ENCODE measurements at regions not wholly inside any gene's neighbourhood (a gene's known extent, or its start where the extent isn't known, plus 50 kb on each side); places are given as distances from the start of the nearest gene placed in this dataset.

DNA sequence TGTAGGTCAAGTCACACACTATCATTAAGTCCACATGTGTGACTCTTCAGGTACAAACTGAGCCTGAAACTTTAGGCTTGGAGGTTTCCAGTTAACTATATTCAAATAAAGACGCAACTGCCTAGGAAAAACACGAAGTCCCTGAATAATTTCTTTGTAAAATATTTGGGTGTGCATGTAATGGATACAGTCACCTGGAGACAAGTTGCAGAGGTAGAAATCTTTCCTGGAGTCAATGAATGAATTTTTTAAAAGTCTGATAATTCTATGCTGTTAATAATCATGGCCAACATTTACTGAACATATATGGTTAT, 132.7 kb downstream of the MTX3 start (continued):
- TF ChIP-seq, protein P1, sequence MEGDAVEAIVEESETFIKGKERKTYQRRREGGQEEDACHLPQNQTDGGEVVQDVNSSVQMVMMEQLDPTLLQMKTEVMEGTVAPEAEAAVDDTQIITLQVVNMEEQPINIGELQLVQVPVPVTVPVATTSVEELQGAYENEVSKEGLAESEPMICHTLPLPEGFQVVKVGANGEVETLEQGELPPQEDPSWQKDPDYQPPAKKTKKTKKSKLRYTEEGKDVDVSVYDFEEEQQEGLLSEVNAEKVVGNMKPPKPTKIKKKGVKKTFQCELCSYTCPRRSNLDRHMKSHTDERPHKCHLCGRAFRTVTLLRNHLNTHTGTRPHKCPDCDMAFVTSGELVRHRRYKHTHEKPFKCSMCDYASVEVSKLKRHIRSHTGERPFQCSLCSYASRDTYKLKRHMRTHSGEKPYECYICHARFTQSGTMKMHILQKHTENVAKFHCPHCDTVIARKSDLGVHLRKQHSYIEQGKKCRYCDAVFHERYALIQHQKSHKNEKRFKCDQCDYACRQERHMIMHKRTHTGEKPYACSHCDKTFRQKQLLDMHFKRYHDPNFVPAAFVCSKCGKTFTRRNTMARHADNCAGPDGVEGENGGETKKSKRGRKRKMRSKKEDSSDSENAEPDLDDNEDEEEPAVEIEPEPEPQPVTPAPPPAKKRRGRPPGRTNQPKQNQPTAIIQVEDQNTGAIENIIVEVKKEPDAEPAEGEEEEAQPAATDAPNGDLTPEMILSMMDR (IDR thresholded peaks at IDR 0.05; ENCODE audit: low read depth, low read length, missing input control) = no peak

DNA sequence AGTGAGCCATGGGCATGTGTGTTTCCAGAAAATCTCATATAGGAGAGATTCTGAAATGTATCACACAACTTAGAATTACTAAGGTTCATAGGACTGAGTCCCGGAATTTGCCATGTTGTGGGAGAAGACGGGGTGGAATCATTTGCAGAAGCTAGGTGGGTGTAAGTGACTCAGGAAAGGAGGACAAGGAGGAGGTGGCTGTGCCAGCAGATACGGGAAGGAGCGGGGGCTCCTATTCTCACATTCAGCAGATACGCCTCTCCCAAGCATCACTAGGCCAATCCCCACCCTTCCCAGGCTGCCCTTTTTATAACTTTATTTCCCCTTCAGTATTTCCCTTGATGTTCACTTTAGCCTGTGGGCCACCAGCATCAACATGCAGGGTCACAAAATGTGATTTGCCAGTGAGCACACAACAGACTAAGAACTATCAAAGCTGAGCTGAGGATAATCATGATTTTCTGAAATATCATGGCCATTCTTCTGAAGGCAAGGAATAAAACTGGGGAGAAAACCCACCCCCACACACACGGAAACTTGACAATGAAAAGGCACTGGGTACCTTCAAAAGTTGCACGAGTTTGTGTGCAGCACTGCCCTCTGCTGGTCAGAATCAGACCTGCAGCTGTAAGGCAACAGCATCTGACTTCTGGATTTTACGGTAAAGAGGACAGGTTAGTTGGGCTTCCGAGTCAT, 133.2 kb downstream of the MTX3 start:
- H3K27ac ChIP-seq (ENCODE audit: low read depth in 1 of 2, low read length in 2 of 2) = no peak overlapping the region
- no peak for TF ChIP-seq HNF4A (conservative IDR thresholded peaks at IDR 0.05)
- TF ChIP-seq FOXA2 (IDR thresholded peaks at IDR 0.05) = no peak
- TF ChIP-seq HNF4G (IDR thresholded peaks at IDR 0.05) = no peak
- no peak for TF ChIP-seq SP1 (IDR thresholded peaks at IDR 0.05)
- peak; percentile 93 to 97 for TF ChIP-seq RAD21 (IDR thresholded peaks at IDR 0.05)
- peak in 1 of 2 donors; percentile 11 for TF ChIP-seq RXRA (IDR thresholded peaks at IDR 0.05)
- TF ChIP-seq, protein P2, sequence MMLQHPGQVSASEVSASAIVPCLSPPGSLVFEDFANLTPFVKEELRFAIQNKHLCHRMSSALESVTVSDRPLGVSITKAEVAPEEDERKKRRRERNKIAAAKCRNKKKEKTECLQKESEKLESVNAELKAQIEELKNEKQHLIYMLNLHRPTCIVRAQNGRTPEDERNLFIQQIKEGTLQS (IDR thresholded peaks at IDR 0.05) = no peak
- TF ChIP-seq YY1 (IDR thresholded peaks at IDR 0.05) = no peak
- TF ChIP-seq, protein P1 (IDR thresholded peaks at IDR 0.05; ENCODE audit: low read depth, low read length, missing input control) = peak; percentile 98
- H3K4me1 ChIP-seq (ENCODE audit: control insufficient read depth in 4 of 4, insufficient read depth in 4 of 4, low read length in 3 of 4) = no peaks in the 10 kb centered on the region
- no peaks in the 10 kb centered on the region for H3K36me3 ChIP-seq (ENCODE audit: control insufficient read depth in 4 of 4, insufficient read depth in 3 of 4, low read depth in 1 of 4, low read length in 3 of 4)
- WGBS = 43% methylated on average over 9 of the region's 9 CpGs
- DNase-seq (ENCODE audit: low spot score) = peak; percentile 86
- no peaks in the 10 kb centered on the region for H3K27me3 ChIP-seq (ENCODE audit: control insufficient read depth in 4 of 4, insufficient read depth in 4 of 4, low read length in 3 of 4)
- H3K9me3 ChIP-seq (ENCODE audit: control insufficient read depth in 4 of 4, low read length in 3 of 4) = no peaks in the 10 kb centered on the region
- no peak overlapping the region for H3K9ac ChIP-seq (ENCODE audit: low read depth in 1 of 2, low read length in 2 of 2)
- no peak overlapping the region for H3K4me3 ChIP-seq (ENCODE audit: low read depth in 1 of 3, low read length in 3 of 3)

DNA sequence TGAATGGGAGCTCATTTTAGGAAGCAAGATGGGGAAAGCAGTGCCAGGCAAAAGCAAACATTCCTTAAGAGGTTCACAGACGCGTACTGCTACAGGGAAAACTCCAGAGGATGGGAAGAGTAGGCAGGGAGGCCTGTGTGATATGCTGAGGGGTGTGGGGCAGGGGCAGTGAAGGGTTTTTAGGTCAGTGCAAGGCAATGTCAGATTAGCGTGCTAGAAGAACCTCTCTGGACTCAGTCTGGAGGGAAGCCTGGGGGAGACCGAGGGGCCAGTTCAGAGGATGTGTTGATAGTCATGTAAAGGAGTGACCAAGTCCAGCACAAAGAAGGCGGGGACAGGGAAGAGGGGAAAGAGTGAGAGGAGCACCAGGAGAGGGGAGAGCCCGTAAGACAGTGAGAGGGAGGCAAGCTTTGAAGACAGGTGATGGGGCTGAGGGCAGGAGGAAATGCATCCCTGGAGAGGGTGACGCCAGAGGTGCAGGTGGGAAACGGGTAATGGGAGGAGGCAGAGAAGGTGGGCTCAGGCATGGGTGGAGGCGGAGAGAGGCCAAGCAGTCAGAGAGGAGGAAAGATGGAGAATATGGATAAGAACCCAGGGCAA, 134.5 kb downstream of the MTX3 start:
- WGBS = 90% methylated on average over 9 of the region's 9 CpGs
- H3K36me3 ChIP-seq (ENCODE audit: control insufficient read depth in 4 of 4, insufficient read depth in 3 of 4, low read depth in 1 of 4, low read length in 3 of 4) = no peaks in the 10 kb centered on the region
- no peaks in the 10 kb centered on the region for H3K9me3 ChIP-seq (ENCODE audit: control insufficient read depth in 4 of 4, low read length in 3 of 4)
- H3K4me1 ChIP-seq (ENCODE audit: control insufficient read depth in 4 of 4, insufficient read depth in 4 of 4, low read length in 3 of 4) = no peaks in the 10 kb centered on the region
- peak; percentile 27 for DNase-seq (ENCODE audit: low spot score)
- no peak overlapping the region for H3K4me3 ChIP-seq (ENCODE audit: low read depth in 1 of 3, low read length in 3 of 3)
- H3K27me3 ChIP-seq (ENCODE audit: control insufficient read depth in 4 of 4, insufficient read depth in 4 of 4, low read length in 3 of 4) = no peaks in the 10 kb centered on the region
- no peak overlapping the region for H3K27ac ChIP-seq (ENCODE audit: low read depth in 1 of 2, low read length in 2 of 2)
- H3K9ac ChIP-seq (ENCODE audit: low read depth in 1 of 2, low read length in 2 of 2) = no peak overlapping the region
- TF ChIP-seq TAF1 (conservative IDR thresholded peaks at IDR 0.05) (no peak), JUND (IDR thresholded peaks at IDR 0.05) (no peak), HNF4A (conservative IDR thresholded peaks at IDR 0.05) (no peak), GABPA (IDR thresholded peaks at IDR 0.05 in 1 of 2, conservative IDR thresholded peaks at IDR 0.05 in 1 of 2) (no peak), RXRA (IDR thresholded peaks at IDR 0.05) (no peak), RAD21 (IDR thresholded peaks at IDR 0.05) (no peak), FOXA1 (IDR thresholded peaks at IDR 0.05) (no peak), HNF4G (IDR thresholded peaks at IDR 0.05) (no peak), EGR1 (IDR thresholded peaks at IDR 0.05; ENCODE audit: low read depth in 2 of 2) (no peak), NR2F2 (IDR thresholded peaks at IDR 0.05) (no peak)
- TF ChIP-seq, protein P3, sequence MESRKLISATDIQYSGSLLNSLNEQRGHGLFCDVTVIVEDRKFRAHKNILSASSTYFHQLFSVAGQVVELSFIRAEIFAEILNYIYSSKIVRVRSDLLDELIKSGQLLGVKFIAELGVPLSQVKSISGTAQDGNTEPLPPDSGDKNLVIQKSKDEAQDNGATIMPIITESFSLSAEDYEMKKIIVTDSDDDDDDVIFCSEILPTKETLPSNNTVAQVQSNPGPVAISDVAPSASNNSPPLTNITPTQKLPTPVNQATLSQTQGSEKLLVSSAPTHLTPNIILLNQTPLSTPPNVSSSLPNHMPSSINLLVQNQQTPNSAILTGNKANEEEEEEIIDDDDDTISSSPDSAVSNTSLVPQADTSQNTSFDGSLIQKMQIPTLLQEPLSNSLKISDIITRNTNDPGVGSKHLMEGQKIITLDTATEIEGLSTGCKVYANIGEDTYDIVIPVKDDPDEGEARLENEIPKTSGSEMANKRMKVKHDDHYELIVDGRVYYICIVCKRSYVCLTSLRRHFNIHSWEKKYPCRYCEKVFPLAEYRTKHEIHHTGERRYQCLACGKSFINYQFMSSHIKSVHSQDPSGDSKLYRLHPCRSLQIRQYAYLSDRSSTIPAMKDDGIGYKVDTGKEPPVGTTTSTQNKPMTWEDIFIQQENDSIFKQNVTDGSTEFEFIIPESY (IDR thresholded peaks at IDR 0.05) = no peak
- TF ChIP-seq, protein P2 (IDR thresholded peaks at IDR 0.05) = no peak
- TF ChIP-seq, protein P4, sequence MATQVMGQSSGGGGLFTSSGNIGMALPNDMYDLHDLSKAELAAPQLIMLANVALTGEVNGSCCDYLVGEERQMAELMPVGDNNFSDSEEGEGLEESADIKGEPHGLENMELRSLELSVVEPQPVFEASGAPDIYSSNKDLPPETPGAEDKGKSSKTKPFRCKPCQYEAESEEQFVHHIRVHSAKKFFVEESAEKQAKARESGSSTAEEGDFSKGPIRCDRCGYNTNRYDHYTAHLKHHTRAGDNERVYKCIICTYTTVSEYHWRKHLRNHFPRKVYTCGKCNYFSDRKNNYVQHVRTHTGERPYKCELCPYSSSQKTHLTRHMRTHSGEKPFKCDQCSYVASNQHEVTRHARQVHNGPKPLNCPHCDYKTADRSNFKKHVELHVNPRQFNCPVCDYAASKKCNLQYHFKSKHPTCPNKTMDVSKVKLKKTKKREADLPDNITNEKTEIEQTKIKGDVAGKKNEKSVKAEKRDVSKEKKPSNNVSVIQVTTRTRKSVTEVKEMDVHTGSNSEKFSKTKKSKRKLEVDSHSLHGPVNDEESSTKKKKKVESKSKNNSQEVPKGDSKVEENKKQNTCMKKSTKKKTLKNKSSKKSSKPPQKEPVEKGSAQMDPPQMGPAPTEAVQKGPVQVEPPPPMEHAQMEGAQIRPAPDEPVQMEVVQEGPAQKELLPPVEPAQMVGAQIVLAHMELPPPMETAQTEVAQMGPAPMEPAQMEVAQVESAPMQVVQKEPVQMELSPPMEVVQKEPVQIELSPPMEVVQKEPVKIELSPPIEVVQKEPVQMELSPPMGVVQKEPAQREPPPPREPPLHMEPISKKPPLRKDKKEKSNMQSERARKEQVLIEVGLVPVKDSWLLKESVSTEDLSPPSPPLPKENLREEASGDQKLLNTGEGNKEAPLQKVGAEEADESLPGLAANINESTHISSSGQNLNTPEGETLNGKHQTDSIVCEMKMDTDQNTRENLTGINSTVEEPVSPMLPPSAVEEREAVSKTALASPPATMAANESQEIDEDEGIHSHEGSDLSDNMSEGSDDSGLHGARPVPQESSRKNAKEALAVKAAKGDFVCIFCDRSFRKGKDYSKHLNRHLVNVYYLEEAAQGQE (IDR thresholded peaks at IDR 0.05) = no peak
- TF ChIP-seq, protein P5, sequence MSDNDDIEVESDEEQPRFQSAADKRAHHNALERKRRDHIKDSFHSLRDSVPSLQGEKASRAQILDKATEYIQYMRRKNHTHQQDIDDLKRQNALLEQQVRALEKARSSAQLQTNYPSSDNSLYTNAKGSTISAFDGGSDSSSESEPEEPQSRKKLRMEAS (IDR thresholded peaks at IDR 0.05) = no peak

Measured in liver (tissue), 8 donors.